Gastroesophageal sphincter (tissue), 4 donors: ENCODE measurements at regions not wholly inside any gene's neighbourhood (a gene's known extent, or its start where the extent isn't known, plus 50 kb on each side); places are given as distances from the start of the nearest gene placed in this dataset.
A peak's percentile ranks its signal among the peaks of the same experiment; 100 is the strongest.
"Not testable (repeated sequence)": the region's sequence is repeated elsewhere in the genome, so short reads cannot be mapped to it uniquely, and the experiment has no call there.

Source experiments
- ATAC-seq: fragments of 150-250 bp; one replicate; pipeline ENCODE4 v1.9.1; 2016; ENCODE audit warnings: mild to moderate bottlenecking, moderate library complexity
- H3K27ac ChIP-seq, 4 donors: fragments of 200-600 bp; sonication (generic) in 3 of 4; 1 replicate in 3 of 4; 2 replicates in 1 of 4; pipeline ENCODE4 v1.5.1; 2016 to 2019
- H3K27me3 ChIP-seq: fragments of 200-600 bp; sonication (generic); one replicate; pipeline ENCODE4 v1.5.1; 2019
- H3K36me3 ChIP-seq, 2 donors: fragments of 200-600 bp; sonication (generic); one replicate each; pipeline ENCODE4 v1.5.1; 2019; ENCODE audit warnings: control low read depth in 1 of 2
- H3K4me1 ChIP-seq, 3 donors: fragments of 200-600 bp; sonication (generic); 1 replicate in 2 of 3; 2 replicates in 1 of 3; pipeline ENCODE4 v1.5.1; 2016 to 2019; ENCODE audit warnings: control low read depth in 2 of 3
- H3K4me3 ChIP-seq, 2 donors: fragments of 200-600 bp; sonication (generic); one replicate each; pipeline ENCODE4 v1.5.1; 2019; ENCODE audit warnings: mild to moderate bottlenecking in 1 of 2, moderate library complexity in 1 of 2
- H3K9me3 ChIP-seq, 3 donors: fragments of 200-600 bp; sonication (generic); one replicate each; pipeline ENCODE4 v1.5.1; 2017 to 2019; ENCODE audit warnings: control low read depth in 2 of 3
- CTCF ChIP-seq, 4 experiments: fragments of 200-600 bp in 2 of 4; fragments of 450-650 bp in 2 of 4; sonication (generic) in 1 of 4; IDR thresholded peaks; one replicate each; pipeline ENCODE4 v1.5.1; 2017 to 2019; ENCODE audit warnings: antibody characterized with exemption in 4 of 4, mild to moderate bottlenecking in 2 of 4, moderate library complexity in 2 of 4
- EP300 ChIP-seq: sonication (generic); formaldehyde crosslinking; IDR thresholded peaks from one replicate; pipeline ENCODE4 v1.6.1; 2017; ENCODE audit warnings: antibody characterized with exemption, mild to moderate bottlenecking
- POLR2A ChIP-seq, 2 donors: fragments of 450-650 bp; IDR thresholded peaks; one replicate each; pipeline ENCODE4 v1.6.1; 2017; ENCODE audit warnings: antibody characterized with exemption in 2 of 2, mild to moderate bottlenecking in 2 of 2, moderate library complexity in 1 of 2
- POLR2AphosphoS5 ChIP-seq: sonication (generic); formaldehyde crosslinking; IDR thresholded peaks from one replicate; pipeline ENCODE4 v1.6.1; 2017; ENCODE audit warnings: antibody characterized with exemption
- WGBS, 2 donors: methylation state at CpG; one replicate each; pipeline ENCODE4 v1.1.5; 2018; ENCODE audit warnings: low coverage in 1 of 2; 5-methylcytosine and 5-hydroxymethylcytosine counted together

DNA sequence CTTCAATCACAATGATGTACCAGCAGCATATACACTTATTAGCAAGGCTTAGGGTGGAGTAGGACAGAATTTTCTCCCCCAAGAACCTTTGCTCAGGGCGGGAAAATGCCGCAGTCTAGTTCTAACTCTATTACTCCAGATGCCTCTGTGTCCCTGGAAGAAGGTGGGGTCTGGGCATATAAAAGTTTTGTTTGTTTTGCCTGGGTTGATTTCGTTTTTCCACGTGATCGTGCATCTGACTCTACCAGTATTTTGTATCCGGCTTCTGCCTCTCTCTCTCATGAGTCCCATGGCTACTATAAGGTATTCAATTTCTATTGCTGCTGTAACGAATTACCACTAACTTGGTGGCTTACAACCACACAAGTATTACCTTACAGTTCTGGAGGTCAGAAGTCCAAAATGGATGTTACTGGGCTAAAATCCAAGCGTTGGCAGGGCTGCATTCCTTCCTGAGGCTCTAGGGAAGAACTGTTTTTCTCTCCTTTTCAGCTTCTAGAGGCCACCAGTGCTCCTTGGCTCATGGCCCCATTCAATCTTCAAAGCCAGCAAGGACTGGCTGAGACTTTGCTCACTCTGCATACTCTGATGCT lies 181.2 kb upstream of the PRSS58 start:
- H3K27ac ChIP-seq = no peak overlapping the region
- H3K27me3 ChIP-seq = peaks cover 10% of the 10 kb centered on the region
- no peak overlapping the region for H3K4me3 ChIP-seq
- no peak for ATAC-seq
- H3K36me3 ChIP-seq = no peaks in the 10 kb centered on the region
- no peaks in the 10 kb centered on the region for H3K9me3 ChIP-seq
- 81 to 84% methylated on average over 6 of the region's 8 CpGs for WGBS, 2 donors
- no peaks in the 10 kb centered on the region for H3K4me1 ChIP-seq
- TF ChIP-seq POLR2A (IDR thresholded peaks at IDR 0.05) = no peak
- no peak for TF ChIP-seq CTCF (IDR thresholded peaks at IDR 0.05)
- no peak for TF ChIP-seq EP300
- TF ChIP-seq POLR2AphosphoS5 = no peak

- H3K9me3 ChIP-seq = no peaks in the 10 kb centered on the region
- no peak for ATAC-seq
- no peak for TF ChIP-seq POLR2A (IDR thresholded peaks at IDR 0.05)
- TF ChIP-seq CTCF (IDR thresholded peaks at IDR 0.05) = peak in 1 of 4 experiments; percentile 19
- 56% methylated on average over 3 of the region's 12 CpGs; no CpG with 5 or more reads in 1 of the 2 donors for WGBS, 2 donors
- no peaks in the 10 kb centered on the region for H3K36me3 ChIP-seq
- peaks cover 10% of the 10 kb centered on the region for H3K27me3 ChIP-seq
- H3K4me3 ChIP-seq = no peak overlapping the region
- no peaks in the 10 kb centered on the region for H3K4me1 ChIP-seq
- H3K27ac ChIP-seq = no peak overlapping the region
These were observed 180.5 kb upstream of the PRSS58 start for GRCh38 chr7:142438235-142438922.

GRCh38 chr7:142437741-142438140 lies 179.9 kb upstream of the PRSS58 start:
- no peak for TF ChIP-seq POLR2AphosphoS5
- no peak for TF ChIP-seq EP300
- TF ChIP-seq POLR2A (IDR thresholded peaks at IDR 0.05) = no peak
- TF ChIP-seq CTCF (IDR thresholded peaks at IDR 0.05) = no peak
- Histone ChIP-seq H3K4me3 (no peak overlapping the region), H3K9me3 (no peaks in the 10 kb centered on the region), H3K4me1 (no peaks in the 10 kb centered on the region), H3K27me3 (peaks cover 10% of the 10 kb centered on the region), H3K36me3 (no peaks in the 10 kb centered on the region), H3K27ac (no peak overlapping the region)
- ATAC-seq = no peak

DNA sequence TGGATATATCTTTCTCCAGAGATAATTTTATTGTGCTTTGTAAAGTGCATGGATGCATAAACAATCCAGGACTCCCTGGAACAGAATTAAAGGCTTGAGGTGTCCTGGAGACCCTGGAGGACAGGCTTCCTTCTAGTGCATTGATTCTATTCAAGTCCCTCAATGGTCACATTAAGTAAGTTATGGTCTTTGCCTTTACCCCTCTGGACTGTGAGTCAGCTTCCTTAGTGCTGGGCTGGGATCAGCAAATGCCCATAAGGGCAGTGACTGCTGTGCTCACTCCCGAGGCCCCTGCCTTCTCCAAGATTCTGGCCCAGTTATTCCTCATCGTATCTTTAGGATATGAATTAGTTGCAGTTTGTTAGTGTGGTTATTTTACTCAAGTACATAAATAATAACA lies 178.7 kb upstream of the PRSS58 start:
- Histone ChIP-seq H3K4me3 (no peak overlapping the region), H3K9me3 (no peaks in the 10 kb centered on the region), H3K27ac (no peak overlapping the region), H3K36me3 (no peaks in the 10 kb centered on the region), H3K27me3 (peaks cover 10% of the 10 kb centered on the region), H3K4me1 (no peaks in the 10 kb centered on the region)
- 43 to 88% methylated on average over 1 to 2 of the region's 2 CpGs for WGBS, 2 donors
- ATAC-seq = no peak
- TF ChIP-seq POLR2A (IDR thresholded peaks at IDR 0.05) (no peak), EP300 (no peak), POLR2AphosphoS5 (no peak)

DNA sequence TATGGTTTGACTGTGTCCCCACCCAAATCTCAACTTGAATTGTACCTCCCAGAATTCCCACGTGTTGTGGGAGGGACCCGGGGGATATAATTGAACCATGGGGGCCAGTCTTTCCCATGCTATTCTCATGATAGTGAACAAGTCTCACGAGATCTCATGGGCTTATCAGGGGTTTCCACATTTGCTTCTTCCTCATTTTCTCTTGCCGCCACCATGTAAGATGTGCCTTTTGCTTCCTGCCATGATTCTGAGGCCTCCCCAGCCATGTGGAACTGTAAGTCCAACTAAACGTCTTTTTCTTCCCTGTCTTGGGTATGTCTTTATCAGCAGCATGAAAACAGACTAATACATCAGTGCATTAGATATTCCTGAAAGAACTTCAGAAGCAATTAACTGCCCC lies 177.7 kb upstream of the PRSS58 start:
- not testable (repeated sequence) for H3K36me3 ChIP-seq, ATAC-seq, H3K27ac ChIP-seq, H3K4me1 ChIP-seq, H3K27me3 ChIP-seq, H3K4me3 ChIP-seq, H3K9me3 ChIP-seq
- 58 to 80% methylated on average over 4 to 5 of the region's 5 CpGs for WGBS, 2 donors

GRCh38 chr7:142434666-142435167 lies 176.9 kb upstream of the PRSS58 start:
- no peaks in the 10 kb centered on the region for H3K36me3 ChIP-seq
- no peak for TF ChIP-seq EP300
- no peak for TF ChIP-seq CTCF (IDR thresholded peaks at IDR 0.05)
- no peak for TF ChIP-seq POLR2A (IDR thresholded peaks at IDR 0.05)
- TF ChIP-seq POLR2AphosphoS5 = no peak
- peaks cover 10% of the 10 kb centered on the region for H3K27me3 ChIP-seq
- 76 to 77% methylated on average over 5 to 7 of the region's 7 CpGs for WGBS, 2 donors
- H3K9me3 ChIP-seq = no peaks in the 10 kb centered on the region
- no peaks in the 10 kb centered on the region for H3K4me1 ChIP-seq
- no peak for ATAC-seq
- H3K27ac ChIP-seq = no peak overlapping the region
- H3K4me3 ChIP-seq = no peak overlapping the region

DNA sequence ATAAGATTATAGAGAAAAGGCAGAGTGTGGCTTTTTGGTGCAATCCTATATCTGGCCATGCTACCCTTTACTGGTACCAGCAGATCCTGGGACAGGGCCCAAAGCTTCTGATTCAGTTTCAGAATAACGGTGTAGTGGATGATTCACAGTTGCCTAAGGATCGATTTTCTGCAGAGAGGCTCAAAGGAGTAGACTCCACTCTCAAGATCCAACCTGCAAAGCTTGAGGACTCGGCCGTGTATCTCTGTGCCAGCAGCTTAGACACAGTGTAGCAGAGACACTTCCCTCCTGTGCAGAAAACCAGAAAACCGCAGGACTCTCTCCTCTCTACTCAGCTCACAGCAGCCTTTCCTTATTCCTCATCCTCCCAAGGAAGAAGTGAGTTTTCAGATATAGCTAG lies 176.3 kb upstream of the PRSS58 start:
- ATAC-seq, H3K36me3 ChIP-seq, H3K4me3 ChIP-seq, H3K27ac ChIP-seq, H3K9me3 ChIP-seq, H3K27me3 ChIP-seq, H3K4me1 ChIP-seq: not testable (repeated sequence)
- WGBS, 2 donors = 52 to 83% methylated on average over 5 of the region's 5 CpGs
